ENCODE measurements at regions not wholly inside any gene's neighbourhood (a gene's known extent, or its start where the extent isn't known, plus 50 kb on each side); places are given as distances from the start of the nearest gene placed in this dataset.

DNA sequence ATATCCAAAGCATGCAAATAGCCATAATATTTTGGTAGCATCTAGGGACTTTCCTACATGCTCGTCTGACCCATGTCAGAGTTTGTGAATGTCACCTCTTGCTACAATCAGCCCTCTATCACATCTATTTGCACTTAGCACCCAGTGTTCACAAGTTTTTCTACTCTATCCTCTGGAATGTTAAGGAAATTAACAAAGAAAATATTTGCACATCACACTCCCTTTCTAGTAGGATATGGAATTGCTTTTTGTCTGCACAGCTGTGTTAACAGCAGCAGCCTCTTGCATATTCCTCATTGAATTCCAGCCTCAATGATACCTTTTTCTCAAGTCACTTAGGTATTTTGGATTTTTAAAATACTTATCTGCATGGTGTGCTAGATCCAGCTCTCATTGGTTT is 403.1 kb upstream of the SEMA3C start:
- TF ChIP-seq EP300 (IDR thresholded peaks at IDR 0.05) (no peak), RNF2 (IDR thresholded peaks at IDR 0.05; ENCODE audit: borderline replicate concordance, low read depth) (no peak), PHF8 (IDR thresholded peaks at IDR 0.05; ENCODE audit: borderline replicate concordance, low read depth) (no peak), ZSCAN20 (CRISPR knock-in tag; IDR thresholded peaks at IDR 0.05) (no peak), SREBF2 (IDR thresholded peaks at IDR 0.05) (no peak), BHLHE40 (IDR thresholded peaks at IDR 0.05; ENCODE audit: low read depth, low read length) (no peak), MYC (IDR thresholded peaks at IDR 0.05; ENCODE audit: borderline replicate concordance, low read length) (no peak), POLR2AphosphoS2 (conservative IDR thresholded peaks at IDR 0.05; ENCODE audit: low read length) (no peak), EHMT2 (IDR thresholded peaks at IDR 0.05; ENCODE audit: low read depth) (no peak), TP53 (CRISPR knock-in tag; IDR thresholded peaks at IDR 0.05) (no peak), SMC3 (IDR thresholded peaks at IDR 0.05) (no peak), ESRRA (IDR thresholded peaks at IDR 0.05; ENCODE audit: borderline replicate concordance, low read length) (no peak)
- TF ChIP-seq, protein P1, sequence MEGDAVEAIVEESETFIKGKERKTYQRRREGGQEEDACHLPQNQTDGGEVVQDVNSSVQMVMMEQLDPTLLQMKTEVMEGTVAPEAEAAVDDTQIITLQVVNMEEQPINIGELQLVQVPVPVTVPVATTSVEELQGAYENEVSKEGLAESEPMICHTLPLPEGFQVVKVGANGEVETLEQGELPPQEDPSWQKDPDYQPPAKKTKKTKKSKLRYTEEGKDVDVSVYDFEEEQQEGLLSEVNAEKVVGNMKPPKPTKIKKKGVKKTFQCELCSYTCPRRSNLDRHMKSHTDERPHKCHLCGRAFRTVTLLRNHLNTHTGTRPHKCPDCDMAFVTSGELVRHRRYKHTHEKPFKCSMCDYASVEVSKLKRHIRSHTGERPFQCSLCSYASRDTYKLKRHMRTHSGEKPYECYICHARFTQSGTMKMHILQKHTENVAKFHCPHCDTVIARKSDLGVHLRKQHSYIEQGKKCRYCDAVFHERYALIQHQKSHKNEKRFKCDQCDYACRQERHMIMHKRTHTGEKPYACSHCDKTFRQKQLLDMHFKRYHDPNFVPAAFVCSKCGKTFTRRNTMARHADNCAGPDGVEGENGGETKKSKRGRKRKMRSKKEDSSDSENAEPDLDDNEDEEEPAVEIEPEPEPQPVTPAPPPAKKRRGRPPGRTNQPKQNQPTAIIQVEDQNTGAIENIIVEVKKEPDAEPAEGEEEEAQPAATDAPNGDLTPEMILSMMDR (IDR thresholded peaks at IDR 0.05), result no peak
